GM19351 (cell line): ENCODE measurements at regions not wholly inside any gene's neighbourhood (a gene's known extent, or its start where the extent isn't known, plus 50 kb on each side); places are given as distances from the start of the nearest gene placed in this dataset.
"Not testable (repeated sequence)": the region's sequence is repeated elsewhere in the genome, so short reads cannot be mapped to it uniquely, and the experiment has no call there.

Source experiments
- ATAC-seq: cut with Tn5 transposase; IDR thresholded peaks from one replicate; pipeline ENCODE4 v1.9.1; 2021; ENCODE audit warnings: mild to moderate bottlenecking, moderate library complexity; ENCODE audit not compliant: unreplicated experiment

- ATAC-seq, result no peak
Observed at GRCh38 chr4:118410138-118410537, 57.3 kb upstream of the PRSS12 start.

- no peak for ATAC-seq
Observed at GRCh38 chr4:118417325-118417724, 64.5 kb upstream of the PRSS12 start.

- not testable (repeated sequence) for ATAC-seq
Observed at GRCh38 chr4:118417800-118418199, 65.0 kb upstream of the PRSS12 start.

GRCh38 chr4:118418396-118418795, 65.6 kb upstream of the PRSS12 start:
- ATAC-seq, result not testable (repeated sequence)

- not testable (repeated sequence) for ATAC-seq
Observed at GRCh38 chr4:118419626-118420025, 66.8 kb upstream of the PRSS12 start.

GRCh38 chr4:118424062-118424461, 71.3 kb upstream of the PRSS12 start:
- ATAC-seq, result not testable (repeated sequence)

GRCh38 chr4:118428881-118429280, 76.1 kb upstream of the PRSS12 start:
- not testable (repeated sequence) for ATAC-seq

- ATAC-seq, result not testable (repeated sequence)
Observed at GRCh38 chr4:118432359-118432758, 79.6 kb upstream of the PRSS12 start.

GRCh38 chr4:118433612-118434375, 81.0 kb upstream of the PRSS12 start:
- not testable (repeated sequence) for ATAC-seq

- ATAC-seq, result not testable (repeated sequence)
Observed at GRCh38 chr4:118435415-118435814, 82.6 kb upstream of the PRSS12 start.

GRCh38 chr4:118442115-118442837, 89.5 kb upstream of the PRSS12 start:
- not testable (repeated sequence) for ATAC-seq

GRCh38 chr4:118447397-118447796, 94.6 kb upstream of the PRSS12 start:
- not testable (repeated sequence) for ATAC-seq

GRCh38 chr4:118454857-118455256, 102.1 kb upstream of the PRSS12 start:
- ATAC-seq, result not testable (repeated sequence)

GRCh38 chr4:118461435-118461834, 108.6 kb upstream of the PRSS12 start:
- not testable (repeated sequence) for ATAC-seq

GRCh38 chr4:118465831-118466230, 113.0 kb upstream of the PRSS12 start:
- not testable (repeated sequence) for ATAC-seq

GRCh38 chr4:118474001-118474626, 121.3 kb upstream of the PRSS12 start:
- ATAC-seq, result not testable (repeated sequence)

- not testable (repeated sequence) for ATAC-seq
Observed at GRCh38 chr4:118474771-118475170, 122.0 kb upstream of the PRSS12 start.

GRCh38 chr4:118475901-118476300, 123.1 kb upstream of the PRSS12 start:
- not testable (repeated sequence) for ATAC-seq

- not testable (repeated sequence) for ATAC-seq
Observed at GRCh38 chr4:118477826-118478225, 125.0 kb upstream of the PRSS12 start.

GRCh38 chr4:118485801-118486314, 133.1 kb upstream of the PRSS12 start:
- not testable (repeated sequence) for ATAC-seq

GRCh38 chr4:118492963-118493362, 140.2 kb upstream of the PRSS12 start:
- ATAC-seq, result not testable (repeated sequence)
